CD4-positive, alpha-beta T cell (primary cell): ENCODE measurements at regions not wholly inside any gene's neighbourhood (a gene's known extent, or its start where the extent isn't known, plus 50 kb on each side); places are given as distances from the start of the nearest gene placed in this dataset.
A peak's percentile ranks its signal among the peaks of the same experiment; 100 is the strongest.

Experiments used
- ATAC-seq: fragments of 200-7000 bp; cut with Tn5 transposase; one replicate; pipeline ENCODE4 v1.10.0; 2022; ENCODE audit warnings: mild to moderate bottlenecking; ENCODE audit not compliant: poor library complexity
- CTCF ChIA-PET: fragments of 350-600 bp; sonication (Branson Sonifier 250); formaldehyde crosslinking; loops from one replicate; lab custom pipeline; 2021; ENCODE audit warnings: antibody characterized with exemption, inconsistent platforms; lab: Charles Lee
- POLR2A ChIA-PET: fragments of 350-600 bp; sonication (Branson Sonifier 250); formaldehyde crosslinking; loops from one replicate; lab custom pipeline; 2021; ENCODE audit warnings: antibody characterized with exemption, inconsistent platforms; lab: Charles Lee
- DNase-seq, 14 experiments: peaks; one replicate each; pipeline ENCODE4 v3.0.0-alpha.2; 2013 to 2020; ENCODE audit warnings: mixed read lengths in 2 of 14
- H3K27ac ChIP-seq, 2 donors: one replicate each; pipeline versions ENCODE4 v1.5.1 to v1.7.0; 2013; ENCODE audit warnings: low read length in 2 of 2, low read depth in 1 of 2, mild to moderate bottlenecking in 1 of 2
- H3K27me3 ChIP-seq, 2 experiments: 1 replicate in 1 of 2; 2 replicates in 1 of 2; pipeline versions ENCODE4 v1.6.1 to v1.7.0; 2013; ENCODE audit warnings: low read length in 2 of 2, control low read depth in 1 of 2, mild to moderate bottlenecking in 1 of 2, moderate library complexity in 1 of 2; ENCODE audit not compliant: insufficient read depth in 2 of 2, control insufficient read depth in 1 of 2
- H3K36me3 ChIP-seq: one replicate; pipeline ENCODE4 v1.6.1; 2013; ENCODE audit warnings: low read length, control low read depth; ENCODE audit not compliant: insufficient read depth
- H3K4me1 ChIP-seq: one replicate; pipeline ENCODE4 v1.6.1; 2013; ENCODE audit warnings: low read length, control low read depth; ENCODE audit not compliant: insufficient read depth
- H3K4me3 ChIP-seq: one replicate; pipeline ENCODE4 v1.5.1; 2013; ENCODE audit warnings: mild to moderate bottlenecking, low read length, moderate library complexity
- H3K9me3 ChIP-seq, 2 experiments: 1 replicate in 1 of 2; 2 replicates in 1 of 2; pipeline versions ENCODE4 v1.6.1 to v1.7.0; 2013; ENCODE audit warnings: low read length in 2 of 2, mild to moderate bottlenecking in 2 of 2, control low read depth in 1 of 2, moderate library complexity in 1 of 2; ENCODE audit not compliant: control insufficient read depth in 1 of 2, insufficient read depth in 1 of 2
- H3K27ac Mint-ChIP-seq: one replicate; pipeline ENCODE4 v1.8.0; 2020; ENCODE audit warnings: mixed read lengths
- H3K27me3 Mint-ChIP-seq: one replicate; pipeline ENCODE4 v1.8.0; 2021; ENCODE audit warnings: mixed read lengths
- H3K36me3 Mint-ChIP-seq: one replicate; pipeline ENCODE4 v1.8.0; 2021; ENCODE audit warnings: low read depth, mixed read lengths
- H3K4me1 Mint-ChIP-seq: one replicate; pipeline ENCODE4 v1.8.0; 2021; ENCODE audit warnings: low read depth, mixed read lengths
- H3K4me3 Mint-ChIP-seq: one replicate; pipeline ENCODE4 v1.8.0; 2020; ENCODE audit warnings: mild to moderate bottlenecking, mixed read lengths
- H3K9me3 Mint-ChIP-seq: one replicate; pipeline ENCODE4 v1.8.0; 2020; ENCODE audit warnings: mixed read lengths
- CTCF ChIP-seq: fragments of 200-600 bp; IDR thresholded peaks from one replicate; pipeline ENCODE4 v1.8.0; 2022; ENCODE audit warnings: antibody characterized with exemption, mild to moderate bottlenecking
- intact Hi-C, 2 experiments: fragments of 100-400 bp; cut with DNase I in 1 of 2; cut with micrococcal nuclease in 1 of 2; formaldehyde crosslinking; loops; one replicate each; pipeline versions ENCODE4 v1.15.1 to v1.9.0; 2023 to 2025; cut with DNase I, micrococcal nuclease

GRCh38 chr14:65993103-65993502, 493.1 kb upstream of the CCDC196 start:
- ATAC-seq (no peak), DNase-seq (peak in 3 of 14 experiments; percentile 6 to 16 (median 10))
- Histone ChIP-seq H3K27me3 (no peaks in the 10 kb centered on the region), H3K27ac (no peak overlapping the region), H3K4me1 (peaks cover 14% of the 10 kb centered on the region), H3K9me3 (no peaks in the 10 kb centered on the region), H3K4me3 (no peak overlapping the region), H3K36me3 (no peaks in the 10 kb centered on the region)
- no peak for TF ChIP-seq CTCF
- peaks cover 7% of the 10 kb centered on the region for H3K9me3 Mint-ChIP-seq
- CTCF ChIA-PET, result no interaction called here
- no peaks in the 10 kb centered on the region for H3K36me3 Mint-ChIP-seq
- no peak overlapping the region for H3K4me3 Mint-ChIP-seq
- no peaks in the 10 kb centered on the region for H3K27me3 Mint-ChIP-seq
- H3K27ac Mint-ChIP-seq, result peak overlapping the region; percentile 4
- intact Hi-C loops, result no loop called here
- POLR2A ChIA-PET, result no interaction called here
- peaks cover 39% of the 10 kb centered on the region for H3K4me1 Mint-ChIP-seq

- H3K4me1 Mint-ChIP-seq, result peaks cover 39% of the 10 kb centered on the region
- Histone ChIP-seq H3K9me3 (peaks cover 0 to 2% of the 10 kb centered on the region in 2 experiments), H3K4me3 (no peak overlapping the region), H3K27ac (no peak overlapping the region), H3K27me3 (no peaks in the 10 kb centered on the region), H3K36me3 (no peaks in the 10 kb centered on the region), H3K4me1 (peaks cover 14% of the 10 kb centered on the region)
- no peak for ATAC-seq
- intact Hi-C loops, result no loop called here
- no peak overlapping the region for H3K27ac Mint-ChIP-seq
- CTCF ChIA-PET, result no interaction called here
- no peak overlapping the region for H3K4me3 Mint-ChIP-seq
- H3K9me3 Mint-ChIP-seq, result peaks cover 7% of the 10 kb centered on the region
- POLR2A ChIA-PET, result no interaction called here
- no peaks in the 10 kb centered on the region for H3K27me3 Mint-ChIP-seq
- no peaks in the 10 kb centered on the region for H3K36me3 Mint-ChIP-seq
- DNase-seq, result no peak
- no peak for TF ChIP-seq CTCF
Observed at GRCh38 chr14:65993996-65994395, 492.2 kb upstream of the CCDC196 start.

- intact Hi-C loops, result no loop called here
- Histone ChIP-seq H3K27me3 (no peaks in the 10 kb centered on the region), H3K4me1 (peaks cover 14% of the 10 kb centered on the region), H3K36me3 (no peaks in the 10 kb centered on the region), H3K4me3 (no peak overlapping the region), H3K9me3 (peaks cover 0 to 26% of the 10 kb centered on the region in 2 experiments), H3K27ac (no peak overlapping the region)
- H3K36me3 Mint-ChIP-seq, result peaks cover 6% of the 10 kb centered on the region
- ChIA-PET POLR2A (no interaction called here), CTCF (interaction anchor here (0.9 kb wide), 1 partner anchor 12 kb away, joined by 3 read pairs; no protein-coding TSS in a partner anchor)
- H3K27me3 Mint-ChIP-seq, result peaks cover 4% of the 10 kb centered on the region
- DNase-seq (no peak), ATAC-seq (no peak)
- H3K9me3 Mint-ChIP-seq, result peaks cover 15% of the 10 kb centered on the region
- peaks cover 24% of the 10 kb centered on the region for H3K4me1 Mint-ChIP-seq
- no peak for TF ChIP-seq CTCF
- H3K4me3 Mint-ChIP-seq, result no peak overlapping the region
- H3K27ac Mint-ChIP-seq, result no peak overlapping the region
Observed at GRCh38 chr14:65997347-65997746, 488.8 kb upstream of the CCDC196 start.
